AG09319 (cell line): ENCODE measurements at regions not wholly inside any gene's neighbourhood (a gene's known extent, or its start where the extent isn't known, plus 50 kb on each side); places are given as distances from the start of the nearest gene placed in this dataset.

Experiments used
- DNase-seq: peaks from one replicate; pipeline ENCODE4 v3.0.0-alpha.2; 2010; ENCODE audit warnings: low read depth; ENCODE audit errors: extremely low read depth
- TF ChIP-seq, protein P1 (sequence below): IDR thresholded peaks from 2 replicates; pipeline ENCODE4 v1.5.1; 2011; ENCODE audit warnings: low read depth, mild to moderate bottlenecking, inconsistent platforms, low read length, moderate library complexity

DNA sequence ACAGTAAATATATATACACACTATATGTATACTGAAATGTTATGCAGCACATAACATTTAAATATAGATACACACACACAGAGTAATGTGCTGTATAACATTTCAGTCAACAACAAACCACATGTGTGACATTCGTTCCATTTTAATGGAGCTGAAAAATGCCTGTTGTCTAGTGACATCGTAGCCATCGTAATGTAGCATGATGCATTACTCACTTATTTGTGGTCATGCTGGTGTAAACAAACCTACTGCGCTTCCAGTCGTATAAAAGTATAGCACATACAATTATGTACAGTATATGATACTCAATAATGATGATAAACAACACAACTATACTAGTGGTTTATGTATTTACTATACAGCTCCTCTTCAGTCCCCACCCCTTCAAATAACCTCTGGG is 119.0 kb upstream of the SLC38A4 start:
- TF ChIP-seq, protein P1, sequence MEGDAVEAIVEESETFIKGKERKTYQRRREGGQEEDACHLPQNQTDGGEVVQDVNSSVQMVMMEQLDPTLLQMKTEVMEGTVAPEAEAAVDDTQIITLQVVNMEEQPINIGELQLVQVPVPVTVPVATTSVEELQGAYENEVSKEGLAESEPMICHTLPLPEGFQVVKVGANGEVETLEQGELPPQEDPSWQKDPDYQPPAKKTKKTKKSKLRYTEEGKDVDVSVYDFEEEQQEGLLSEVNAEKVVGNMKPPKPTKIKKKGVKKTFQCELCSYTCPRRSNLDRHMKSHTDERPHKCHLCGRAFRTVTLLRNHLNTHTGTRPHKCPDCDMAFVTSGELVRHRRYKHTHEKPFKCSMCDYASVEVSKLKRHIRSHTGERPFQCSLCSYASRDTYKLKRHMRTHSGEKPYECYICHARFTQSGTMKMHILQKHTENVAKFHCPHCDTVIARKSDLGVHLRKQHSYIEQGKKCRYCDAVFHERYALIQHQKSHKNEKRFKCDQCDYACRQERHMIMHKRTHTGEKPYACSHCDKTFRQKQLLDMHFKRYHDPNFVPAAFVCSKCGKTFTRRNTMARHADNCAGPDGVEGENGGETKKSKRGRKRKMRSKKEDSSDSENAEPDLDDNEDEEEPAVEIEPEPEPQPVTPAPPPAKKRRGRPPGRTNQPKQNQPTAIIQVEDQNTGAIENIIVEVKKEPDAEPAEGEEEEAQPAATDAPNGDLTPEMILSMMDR = no peak
- no peak for DNase-seq

DNA sequence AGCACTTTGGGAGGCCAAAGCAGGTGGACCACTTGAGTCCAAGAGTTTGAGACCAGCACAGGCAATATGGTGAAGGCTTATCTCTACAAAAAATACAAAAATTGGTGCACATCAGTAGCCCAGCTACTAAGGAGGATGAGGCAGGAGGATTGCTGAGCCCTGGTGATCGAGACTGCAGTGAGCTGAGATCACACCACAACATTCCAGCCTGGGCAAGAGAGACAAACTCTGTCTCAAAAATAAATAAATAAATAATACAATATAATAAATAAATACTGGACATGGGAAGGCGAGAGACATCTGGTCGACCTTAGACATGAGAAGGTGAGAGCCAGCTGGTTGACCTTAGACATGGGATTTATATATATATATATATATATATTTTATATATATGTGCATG is 119.8 kb upstream of the SLC38A4 start:
- no peak for DNase-seq
- TF ChIP-seq, protein P1 = no peak

DNA sequence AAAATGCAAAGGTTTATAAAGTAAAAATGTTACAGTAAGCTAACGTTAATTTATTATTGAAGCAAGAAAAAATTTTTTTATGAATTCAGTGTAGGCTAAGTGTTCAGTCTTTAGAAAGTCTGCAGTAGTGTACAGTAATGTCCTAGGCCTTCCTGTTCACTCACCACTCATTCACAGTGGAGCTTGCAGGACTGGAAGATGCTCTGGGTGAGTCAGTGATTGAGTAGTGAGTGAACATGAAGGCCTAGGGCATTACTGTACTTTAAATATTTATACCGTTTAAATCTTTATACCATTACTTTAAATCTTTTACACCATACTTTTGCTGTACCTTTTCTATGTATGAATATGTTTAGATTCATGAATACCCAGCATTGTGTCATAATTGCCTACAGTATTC is 120.3 kb upstream of the SLC38A4 start:
- TF ChIP-seq, protein P1 = no peak
- no peak for DNase-seq

DNA sequence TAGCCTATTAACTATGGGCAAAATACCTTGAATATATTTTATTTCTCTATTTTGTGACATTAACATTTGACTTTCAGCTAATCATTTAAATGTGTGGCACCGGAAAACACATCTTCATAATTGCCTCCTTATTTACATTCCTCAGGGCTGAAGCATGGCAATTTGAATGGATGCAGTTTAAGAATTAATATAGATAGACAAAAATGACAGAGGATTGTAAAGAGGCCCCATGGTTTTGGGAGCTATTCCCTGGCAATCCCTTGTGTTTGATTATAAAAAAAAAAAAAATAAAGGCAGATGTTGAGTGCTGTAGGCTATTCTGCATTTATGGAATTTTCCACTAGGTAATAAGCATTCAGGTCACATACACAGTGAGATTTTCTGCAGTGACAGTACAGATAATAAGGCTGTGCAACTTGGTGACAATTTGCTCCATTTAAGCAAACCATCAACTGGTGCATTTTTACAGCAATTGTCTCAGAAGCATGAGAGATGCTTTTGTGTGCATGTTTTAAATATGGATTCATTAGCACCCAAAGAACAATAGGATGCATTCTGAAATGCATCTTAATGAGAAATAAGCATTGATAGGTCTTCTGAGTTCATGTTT is 123.2 kb upstream of the SLC38A4 start:
- no peak for DNase-seq
- TF ChIP-seq, protein P1 = no peak

DNA sequence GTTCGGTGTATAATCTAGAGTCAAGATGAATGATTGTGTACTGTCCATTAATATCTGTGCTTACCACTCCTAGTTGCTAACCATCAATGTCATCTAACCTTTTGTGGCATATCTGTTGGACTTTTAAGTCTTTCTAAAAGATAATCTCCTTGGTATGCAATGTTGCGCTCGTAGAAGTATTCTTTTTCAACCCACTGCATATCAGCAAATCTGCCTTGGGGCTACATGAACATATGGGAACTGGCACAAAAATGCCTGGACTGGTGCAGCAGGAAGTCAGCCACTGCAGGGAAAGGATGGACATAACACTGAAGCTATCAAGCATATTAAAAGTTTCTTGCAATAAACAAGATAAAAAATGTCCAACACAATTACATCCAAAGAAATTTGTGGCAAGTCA is 124.3 kb upstream of the SLC38A4 start:
- DNase-seq = no peak
- TF ChIP-seq, protein P1 = no peak

DNA sequence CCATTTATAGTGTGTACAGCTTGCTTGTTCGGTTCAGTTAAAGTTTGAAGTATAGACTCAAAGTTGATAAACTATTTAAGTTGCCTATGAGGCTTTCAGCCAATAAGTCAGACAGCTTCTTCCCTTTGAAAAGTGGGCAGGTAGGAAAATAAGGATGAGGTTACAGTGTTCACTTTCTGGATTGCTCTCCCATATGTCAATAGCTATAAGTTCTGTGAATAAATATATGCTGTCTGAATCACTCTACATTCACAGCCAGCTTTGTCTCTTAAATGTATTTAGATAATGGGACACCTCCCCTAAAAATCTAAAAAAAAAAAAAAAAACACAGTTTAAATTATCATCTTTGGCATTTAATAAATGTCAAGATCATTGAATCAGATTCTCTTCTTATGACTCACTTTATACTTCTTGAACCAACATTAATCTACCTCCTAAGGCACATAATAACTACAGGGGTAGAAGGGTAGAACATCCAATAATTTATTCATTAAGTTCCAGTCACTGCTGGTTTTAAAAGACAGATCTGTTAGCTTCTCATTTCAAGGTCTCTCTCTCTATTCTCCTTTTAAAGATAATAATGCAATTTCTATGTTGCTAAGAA is 126.4 kb upstream of the PCED1B start:
- TF ChIP-seq, protein P1 = no peak
- no peak for DNase-seq

DNA sequence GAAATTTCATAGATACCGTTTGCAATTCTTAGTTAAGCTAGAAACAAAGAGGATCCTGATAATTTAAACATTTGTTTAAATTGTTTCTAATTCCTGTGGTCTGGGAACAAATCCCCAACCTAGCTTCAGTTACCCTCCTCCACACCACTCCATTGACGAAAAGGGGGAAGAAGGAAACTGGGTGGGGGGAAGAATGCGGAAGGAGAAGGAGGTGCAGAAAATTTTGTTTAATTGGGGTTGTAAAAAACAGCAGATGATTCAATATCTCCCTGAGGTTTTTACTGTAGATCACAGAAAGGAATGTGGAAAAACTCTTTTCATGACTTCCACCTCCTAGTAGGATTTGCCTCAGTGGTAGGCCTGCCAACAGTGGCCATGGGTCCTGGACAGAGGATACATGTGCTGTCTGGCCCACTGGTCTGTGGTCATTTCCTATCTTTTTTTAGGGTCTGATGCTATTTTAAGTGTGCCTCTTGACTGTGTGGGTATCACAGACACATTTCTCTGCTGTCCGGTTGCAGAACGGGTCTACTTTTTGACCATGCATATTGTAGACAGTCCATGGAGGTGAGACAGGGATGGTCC is 122.9 kb upstream of the PCED1B start:
- no peak for DNase-seq
- TF ChIP-seq, protein P1 = no peak
